ENCODE measurements at regions not wholly inside any gene's neighbourhood (a gene's known extent, or its start where the extent isn't known, plus 50 kb on each side); places are given as distances from the start of the nearest gene placed in this dataset.

GRCh38 chr18:51655327-51655698 is 457.8 kb upstream of the MEX3C start:
- Histone ChIP-seq H3K36me3 (ENCODE audit: insufficient read depth, low read length) (no peaks in the 10 kb centered on the region), H3K9me3 (ENCODE audit: low read depth, low read length) (no peaks in the 10 kb centered on the region), H3K9ac (ENCODE audit: insufficient read length) (no peak overlapping the region), H3K27ac (no peak overlapping the region), H3K4me3 (no peak overlapping the region)
- TF ChIP-seq POLR2AphosphoS5 (IDR thresholded peaks at IDR 0.05; ENCODE audit: borderline replicate concordance, low read depth, low read length) (no peak), EZH2 (IDR thresholded peaks at IDR 0.05) (no peak), FOXP2 (optimal IDR thresholded peaks at IDR 0.05; ENCODE audit: control extremely low read depth, extremely low read length, insufficient read depth) (no peak)
- no peak for DNase-seq (ENCODE audit: low read depth, low spot score)

- no peak overlapping the region for H3K9ac ChIP-seq (ENCODE audit: insufficient read length)
- no peak overlapping the region for H3K27ac ChIP-seq
- TF ChIP-seq POLR2AphosphoS5 (IDR thresholded peaks at IDR 0.05; ENCODE audit: borderline replicate concordance, low read depth, low read length), result no peak
- no peak for TF ChIP-seq FOXP2 (optimal IDR thresholded peaks at IDR 0.05; ENCODE audit: control extremely low read depth, extremely low read length, insufficient read depth)
- no peak for TF ChIP-seq EZH2 (IDR thresholded peaks at IDR 0.05)
- no peak for DNase-seq (ENCODE audit: low read depth, low spot score)
- no peak overlapping the region for H3K4me3 ChIP-seq
- no peaks in the 10 kb centered on the region for H3K9me3 ChIP-seq (ENCODE audit: low read depth, low read length)
- no peaks in the 10 kb centered on the region for H3K36me3 ChIP-seq (ENCODE audit: insufficient read depth, low read length)
These were observed 458.8 kb upstream of the MEX3C start for GRCh38 chr18:51656249-51656648.

DNA sequence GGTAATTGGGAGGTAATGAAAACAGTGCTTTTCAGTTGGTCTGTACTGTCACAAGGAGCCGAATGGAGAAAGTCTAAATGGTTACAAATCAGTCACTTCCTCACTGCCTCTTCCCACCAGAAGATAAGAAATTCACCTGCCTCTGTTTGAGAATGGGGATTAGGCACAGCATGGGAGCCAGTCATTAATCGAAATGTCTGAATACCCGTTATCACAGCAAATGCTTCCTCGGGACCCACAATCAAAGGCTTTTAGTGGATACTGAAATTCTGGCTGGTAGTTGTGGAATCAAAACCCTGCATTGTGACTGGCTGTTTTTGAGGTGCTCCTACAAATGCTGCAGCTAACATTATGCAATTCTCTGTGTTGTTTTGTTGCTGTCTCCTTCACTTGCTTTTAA is 461.0 kb upstream of the MEX3C start:
- TF ChIP-seq POLR2AphosphoS5 (IDR thresholded peaks at IDR 0.05; ENCODE audit: borderline replicate concordance, low read depth, low read length) (no peak), FOXP2 (optimal IDR thresholded peaks at IDR 0.05; ENCODE audit: control extremely low read depth, extremely low read length, insufficient read depth) (no peak), EZH2 (IDR thresholded peaks at IDR 0.05) (no peak)
- H3K9me3 ChIP-seq (ENCODE audit: low read depth, low read length), result no peaks in the 10 kb centered on the region
- no peak for DNase-seq (ENCODE audit: low read depth, low spot score)
- no peak overlapping the region for H3K4me3 ChIP-seq
- no peak overlapping the region for H3K9ac ChIP-seq (ENCODE audit: insufficient read length)
- H3K36me3 ChIP-seq (ENCODE audit: insufficient read depth, low read length), result no peaks in the 10 kb centered on the region
- no peak overlapping the region for H3K27ac ChIP-seq

GRCh38 chr18:51659781-51660180 is 462.3 kb upstream of the MEX3C start:
- no peak for TF ChIP-seq EZH2 (IDR thresholded peaks at IDR 0.05)
- no peak for DNase-seq (ENCODE audit: low read depth, low spot score)
- no peak overlapping the region for H3K9ac ChIP-seq (ENCODE audit: insufficient read length)
- H3K36me3 ChIP-seq (ENCODE audit: insufficient read depth, low read length), result no peaks in the 10 kb centered on the region
- no peak overlapping the region for H3K4me3 ChIP-seq
- no peaks in the 10 kb centered on the region for H3K9me3 ChIP-seq (ENCODE audit: low read depth, low read length)
- no peak overlapping the region for H3K27ac ChIP-seq

DNA sequence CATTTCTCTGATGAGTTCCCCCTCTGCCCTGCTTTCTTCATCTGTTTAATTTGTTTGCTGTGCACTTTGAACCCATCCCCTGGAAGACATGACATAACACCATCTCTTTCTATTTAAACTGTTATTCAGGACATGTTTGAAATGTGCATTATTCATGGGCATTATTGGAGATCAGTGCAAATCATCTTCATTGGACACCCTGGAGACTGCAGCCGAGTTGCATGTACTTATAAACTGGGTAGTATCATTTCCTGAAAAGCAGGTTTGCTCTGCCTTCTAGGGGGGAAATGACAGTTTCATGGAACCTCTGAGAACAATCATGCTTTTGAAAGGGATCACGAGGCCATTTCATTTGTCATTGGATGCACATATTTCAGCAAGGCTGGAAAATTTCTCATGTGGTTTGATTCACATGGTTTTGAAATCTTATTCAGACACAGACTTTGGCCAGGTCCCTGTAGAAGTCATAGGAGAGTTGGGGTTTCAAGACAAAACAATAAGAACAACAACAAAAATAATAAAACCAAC is 462.8 kb upstream of the MEX3C start:
- Histone ChIP-seq H3K9me3 (ENCODE audit: low read depth, low read length) (no peaks in the 10 kb centered on the region), H3K4me3 (no peak overlapping the region), H3K27ac (no peak overlapping the region), H3K36me3 (ENCODE audit: insufficient read depth, low read length) (no peaks in the 10 kb centered on the region), H3K9ac (ENCODE audit: insufficient read length) (no peak overlapping the region)
- no peak for TF ChIP-seq EZH2 (IDR thresholded peaks at IDR 0.05)
- no peak for TF ChIP-seq FOXP2 (optimal IDR thresholded peaks at IDR 0.05; ENCODE audit: control extremely low read depth, extremely low read length, insufficient read depth)
- TF ChIP-seq POLR2AphosphoS5 (IDR thresholded peaks at IDR 0.05; ENCODE audit: borderline replicate concordance, low read depth, low read length), result no peak
- no peak for DNase-seq (ENCODE audit: low read depth, low spot score)

DNA sequence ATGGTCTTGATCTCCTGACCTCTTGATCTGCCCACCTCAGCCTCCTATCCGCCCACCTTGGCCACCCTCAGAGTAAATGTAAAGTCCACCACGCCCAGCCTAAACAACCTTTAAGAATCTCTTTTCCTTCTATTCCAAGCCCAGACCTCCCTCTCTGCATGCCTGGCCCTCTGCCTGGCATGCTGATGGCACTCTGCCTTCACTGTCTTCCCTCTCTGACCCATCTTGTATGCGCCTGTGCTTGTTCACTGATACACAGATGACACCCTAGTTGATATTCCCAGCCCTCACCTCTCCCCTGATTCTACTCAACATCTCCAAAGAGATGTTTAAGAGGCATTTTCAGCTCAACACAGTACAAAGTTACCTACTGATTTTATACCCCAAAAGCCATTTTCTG is 466.8 kb upstream of the MEX3C start:
- no peak overlapping the region for H3K27ac ChIP-seq
- H3K36me3 ChIP-seq (ENCODE audit: insufficient read depth, low read length), result no peaks in the 10 kb centered on the region
- H3K4me3 ChIP-seq, result no peak overlapping the region
- no peaks in the 10 kb centered on the region for H3K9me3 ChIP-seq (ENCODE audit: low read depth, low read length)
- DNase-seq (ENCODE audit: low read depth, low spot score), result no peak
- TF ChIP-seq POLR2AphosphoS5 (IDR thresholded peaks at IDR 0.05; ENCODE audit: borderline replicate concordance, low read depth, low read length), result no peak
- no peak for TF ChIP-seq EZH2 (IDR thresholded peaks at IDR 0.05)
- TF ChIP-seq FOXP2 (optimal IDR thresholded peaks at IDR 0.05; ENCODE audit: control extremely low read depth, extremely low read length, insufficient read depth), result no peak
- H3K9ac ChIP-seq (ENCODE audit: insufficient read length), result no peak overlapping the region

GRCh38 chr18:51666763-51667191 is 469.3 kb upstream of the MEX3C start:
- no peaks in the 10 kb centered on the region for H3K9me3 ChIP-seq (ENCODE audit: low read depth, low read length)
- TF ChIP-seq FOXP2 (optimal IDR thresholded peaks at IDR 0.05; ENCODE audit: control extremely low read depth, extremely low read length, insufficient read depth) (peak; percentile 27), EZH2 (IDR thresholded peaks at IDR 0.05) (no peak), POLR2AphosphoS5 (IDR thresholded peaks at IDR 0.05; ENCODE audit: borderline replicate concordance, low read depth, low read length) (no peak)
- peak; percentile 30 for DNase-seq (ENCODE audit: low read depth, low spot score)
- H3K27ac ChIP-seq, result no peak overlapping the region
- H3K9ac ChIP-seq (ENCODE audit: insufficient read length), result peak overlapping the region; percentile 26
- H3K4me3 ChIP-seq, result peak overlapping the region; percentile 56; the same call in 1 of the 2 replicates
- no peaks in the 10 kb centered on the region for H3K36me3 ChIP-seq (ENCODE audit: insufficient read depth, low read length)

DNA sequence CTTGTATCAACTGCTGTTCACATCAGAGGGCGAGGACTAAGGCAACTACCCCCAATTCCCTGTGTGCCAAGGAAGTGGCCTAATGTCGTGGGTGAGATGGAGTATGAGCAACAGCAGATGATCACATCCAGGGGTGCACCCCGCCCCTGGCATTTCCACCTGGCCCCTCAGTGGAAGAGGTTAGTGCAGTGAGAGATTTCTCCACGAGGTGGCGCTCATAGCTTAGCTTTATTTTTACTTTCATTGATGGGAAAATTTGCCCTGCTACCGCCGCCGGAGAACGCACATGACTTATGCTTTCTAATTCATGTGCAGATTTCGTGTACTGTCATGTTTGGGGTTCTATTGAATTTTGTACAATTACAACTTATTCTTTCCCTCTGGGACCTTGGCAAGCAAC is 470.6 kb upstream of the MEX3C start:
- no peak overlapping the region for H3K27ac ChIP-seq
- H3K36me3 ChIP-seq (ENCODE audit: insufficient read depth, low read length), result no peaks in the 10 kb centered on the region
- no peak overlapping the region for H3K9ac ChIP-seq (ENCODE audit: insufficient read length)
- TF ChIP-seq FOXP2 (optimal IDR thresholded peaks at IDR 0.05; ENCODE audit: control extremely low read depth, extremely low read length, insufficient read depth) (no peak), EZH2 (IDR thresholded peaks at IDR 0.05) (no peak), POLR2AphosphoS5 (IDR thresholded peaks at IDR 0.05; ENCODE audit: borderline replicate concordance, low read depth, low read length) (no peak)
- H3K9me3 ChIP-seq (ENCODE audit: low read depth, low read length), result no peaks in the 10 kb centered on the region
- peak; percentile 50 for DNase-seq (ENCODE audit: low read depth, low spot score)
- peak overlapping the region; percentile 52 for H3K4me3 ChIP-seq

DNA sequence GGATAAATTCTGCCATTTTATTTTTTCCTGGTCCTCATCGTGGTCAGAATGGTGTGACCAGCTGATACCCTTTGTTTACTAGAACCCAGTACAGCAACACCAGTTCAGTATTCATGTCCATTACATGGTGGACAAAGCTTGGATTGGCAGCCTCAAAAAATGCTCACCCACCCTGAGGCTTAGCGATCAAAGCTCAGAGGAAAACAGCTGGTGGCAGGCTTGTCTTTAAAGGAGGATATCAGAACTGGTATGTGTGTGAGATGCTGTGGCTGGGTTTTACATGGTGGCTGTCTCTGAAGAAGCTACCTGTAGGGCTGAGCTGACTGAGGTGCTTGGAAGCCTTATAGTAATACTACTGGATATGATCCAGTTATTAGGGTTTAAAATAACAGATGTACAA is 471.1 kb upstream of the MEX3C start:
- no peak overlapping the region for H3K9ac ChIP-seq (ENCODE audit: insufficient read length)
- H3K27ac ChIP-seq, result no peak overlapping the region
- no peaks in the 10 kb centered on the region for H3K36me3 ChIP-seq (ENCODE audit: insufficient read depth, low read length)
- no peak for DNase-seq (ENCODE audit: low read depth, low spot score)
- peak overlapping the region; percentile 52 for H3K4me3 ChIP-seq
- no peaks in the 10 kb centered on the region for H3K9me3 ChIP-seq (ENCODE audit: low read depth, low read length)
- TF ChIP-seq POLR2AphosphoS5 (IDR thresholded peaks at IDR 0.05; ENCODE audit: borderline replicate concordance, low read depth, low read length) (no peak), FOXP2 (optimal IDR thresholded peaks at IDR 0.05; ENCODE audit: control extremely low read depth, extremely low read length, insufficient read depth) (no peak), EZH2 (IDR thresholded peaks at IDR 0.05) (no peak)
